ENCODE measurements at regions not wholly inside any gene's neighbourhood (a gene's known extent, or its start where the extent isn't known, plus 50 kb on each side); places are given as distances from the start of the nearest gene placed in this dataset.

- DNase-seq = no peak
These were observed 57.0 kb upstream of the LMX1B start for GRCh38 chr9:126556560-126557250.

GRCh38 chr9:126558051-126558665, 55.6 kb upstream of the LMX1B start:
- DNase-seq = peak; percentile 72

DNA sequence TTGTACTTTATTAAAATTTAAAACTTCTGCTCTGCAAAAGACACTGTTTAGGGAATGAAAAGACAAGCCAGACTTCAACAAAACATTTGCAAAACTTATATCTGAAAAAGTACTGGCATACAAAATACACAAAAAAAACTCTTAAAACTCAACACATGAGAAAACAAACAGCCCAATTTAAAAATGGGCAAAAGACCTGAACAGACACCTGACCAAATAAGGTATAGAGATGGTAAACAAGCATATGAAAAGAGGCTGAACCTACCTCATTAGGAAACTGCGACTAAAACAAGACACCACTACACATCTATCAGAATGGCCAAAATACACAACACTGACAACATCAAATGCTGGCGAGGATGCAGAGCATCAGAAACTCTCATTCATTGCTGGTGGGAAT, 54.4 kb upstream of the LMX1B start:
- no peak for DNase-seq

DNA sequence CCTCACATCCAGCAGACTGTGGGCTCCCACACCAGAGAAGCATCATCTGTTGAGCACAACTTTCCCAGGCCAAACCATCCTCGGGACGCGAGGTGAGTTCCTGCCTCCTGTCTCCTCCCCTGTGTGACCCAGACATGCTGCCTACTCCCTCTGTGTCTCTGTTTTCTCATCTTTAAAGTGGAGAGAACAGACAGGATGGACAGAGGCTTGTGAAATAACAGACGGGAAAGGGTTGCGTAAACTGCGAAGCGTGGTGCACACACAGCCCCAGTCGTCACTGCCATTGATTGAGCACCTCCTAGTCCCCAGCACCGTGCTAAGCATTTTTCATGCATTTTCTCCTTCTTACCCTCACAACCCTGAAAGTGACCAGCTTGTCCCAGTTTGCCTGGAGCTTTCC, 52.1 kb upstream of the LMX1B start:
- DNase-seq = no peak

DNA sequence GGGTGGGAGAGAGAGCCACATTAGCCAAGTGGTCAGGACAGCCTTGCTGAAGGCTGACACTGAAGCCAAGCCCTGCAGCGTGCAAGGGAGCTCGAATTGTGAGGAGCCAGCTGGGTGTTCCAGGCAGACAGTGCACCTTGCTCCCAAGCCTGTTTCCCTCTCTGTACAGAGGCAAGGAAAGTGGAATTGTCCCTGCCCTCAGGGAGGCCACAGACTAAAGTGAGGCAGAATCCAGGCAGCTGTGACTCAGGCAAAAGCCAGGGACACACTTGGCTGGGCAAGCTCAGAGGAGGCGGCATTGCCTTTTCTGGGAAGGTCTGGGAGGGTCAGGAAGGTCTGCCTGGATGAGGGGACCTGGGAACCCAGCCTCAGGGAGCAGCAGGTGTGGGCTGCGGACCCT, 50.2 kb upstream of the LMX1B start:
- DNase-seq = no peak
